ENCODE measurements at regions not wholly inside any gene's neighbourhood (a gene's known extent, or its start where the extent isn't known, plus 50 kb on each side); places are given as distances from the start of the nearest gene placed in this dataset.

GRCh38 chr3:107236655-107237337 lies 140.4 kb upstream of the CCDC54 start:
- TF ChIP-seq, protein P1, sequence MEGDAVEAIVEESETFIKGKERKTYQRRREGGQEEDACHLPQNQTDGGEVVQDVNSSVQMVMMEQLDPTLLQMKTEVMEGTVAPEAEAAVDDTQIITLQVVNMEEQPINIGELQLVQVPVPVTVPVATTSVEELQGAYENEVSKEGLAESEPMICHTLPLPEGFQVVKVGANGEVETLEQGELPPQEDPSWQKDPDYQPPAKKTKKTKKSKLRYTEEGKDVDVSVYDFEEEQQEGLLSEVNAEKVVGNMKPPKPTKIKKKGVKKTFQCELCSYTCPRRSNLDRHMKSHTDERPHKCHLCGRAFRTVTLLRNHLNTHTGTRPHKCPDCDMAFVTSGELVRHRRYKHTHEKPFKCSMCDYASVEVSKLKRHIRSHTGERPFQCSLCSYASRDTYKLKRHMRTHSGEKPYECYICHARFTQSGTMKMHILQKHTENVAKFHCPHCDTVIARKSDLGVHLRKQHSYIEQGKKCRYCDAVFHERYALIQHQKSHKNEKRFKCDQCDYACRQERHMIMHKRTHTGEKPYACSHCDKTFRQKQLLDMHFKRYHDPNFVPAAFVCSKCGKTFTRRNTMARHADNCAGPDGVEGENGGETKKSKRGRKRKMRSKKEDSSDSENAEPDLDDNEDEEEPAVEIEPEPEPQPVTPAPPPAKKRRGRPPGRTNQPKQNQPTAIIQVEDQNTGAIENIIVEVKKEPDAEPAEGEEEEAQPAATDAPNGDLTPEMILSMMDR (IDR thresholded peaks at IDR 0.05), result no peak
- TF ChIP-seq POLR2A (IDR thresholded peaks at IDR 0.05) (no peak), EP300 (IDR thresholded peaks at IDR 0.05) (no peak)
